ENCODE measurements at regions not wholly inside any gene's neighbourhood (a gene's known extent, or its start where the extent isn't known, plus 50 kb on each side); places are given as distances from the start of the nearest gene placed in this dataset.

GRCh38 chr22:49260681-49261580 is 566.7 kb downstream of the BRD1 start:
- Histone ChIP-seq H3K9me3 (no peaks in the 10 kb centered on the region), H3K4me1 (no peaks in the 10 kb centered on the region), H3K4me3 (no peak overlapping the region), H3K27ac (no peak overlapping the region), H3K27me3 (replicated peaks in 1 of 7) (peaks cover 0 to 17% (median 0%) of the 10 kb centered on the region in 7 donors), H3K36me3 (no peaks in the 10 kb centered on the region)
- intact Hi-C loops (cut with DNase I; ENCODE audit: low total_unique reads), result no loop called here
- no peak for TF ChIP-seq POLR2A (IDR thresholded peaks at IDR 0.05)
- TF ChIP-seq CTCF (IDR thresholded peaks at IDR 0.05 in 8 of 11, conservative IDR thresholded peaks at IDR 0.05 in 3 of 11), result no peak
- no peak for TF ChIP-seq POLR2AphosphoS5 (IDR thresholded peaks at IDR 0.05)
- whole genome bisulfite sequencing, 5 donors, result 77 to 83% (median 78%) methylated on average over 17 of the region's 17 CpGs
- DNase-seq, result no peak

- DNase-seq, result no peak
- H3K27ac ChIP-seq, result no peak overlapping the region
- no peak overlapping the region for H3K4me3 ChIP-seq
- H3K27me3 ChIP-seq (replicated peaks in 1 of 7), result peaks cover 0 to 25% (median 0%) of the 10 kb centered on the region in 7 donors
- TF ChIP-seq POLR2A (IDR thresholded peaks at IDR 0.05) (no peak), POLR2AphosphoS5 (IDR thresholded peaks at IDR 0.05) (no peak), CTCF (IDR thresholded peaks at IDR 0.05 in 8 of 11, conservative IDR thresholded peaks at IDR 0.05 in 3 of 11) (no peak)
- H3K4me1 ChIP-seq, result no peaks in the 10 kb centered on the region
- WGBS, 5 donors, result 77 to 90% (median 83%) methylated on average over 8 of the region's 8 CpGs
- no peaks in the 10 kb centered on the region for H3K36me3 ChIP-seq
- intact Hi-C loops (cut with DNase I; ENCODE audit: low total_unique reads), result no loop called here
- H3K9me3 ChIP-seq, result no peaks in the 10 kb centered on the region
Observed at GRCh38 chr22:49259839-49260615, 567.6 kb downstream of the BRD1 start.

- Histone ChIP-seq H3K27me3 (replicated peaks in 1 of 7) (peaks cover 0 to 31% (median 0%) of the 10 kb centered on the region in 7 donors), H3K9me3 (peaks cover 0 to 6% (median 0%) of the 10 kb centered on the region in 8 donors), H3K27ac (no peak overlapping the region), H3K36me3 (no peaks in the 10 kb centered on the region), H3K4me1 (no peaks in the 10 kb centered on the region), H3K4me3 (no peak overlapping the region)
- 82 to 88% (median 86%) methylated on average over 31 of the region's 31 CpGs for WGBS, 5 donors
- TF ChIP-seq POLR2A (IDR thresholded peaks at IDR 0.05), result no peak
- no peak for TF ChIP-seq POLR2AphosphoS5 (IDR thresholded peaks at IDR 0.05)
- no peak for TF ChIP-seq CTCF (IDR thresholded peaks at IDR 0.05 in 8 of 11, conservative IDR thresholded peaks at IDR 0.05 in 3 of 11)
- DNase-seq, result no peak
- intact Hi-C loops (cut with DNase I; ENCODE audit: low total_unique reads), result no loop called here
Observed at GRCh38 chr22:49258107-49259010, 569.3 kb downstream of the BRD1 start.

All from spleen (tissue), 11 donors.